HEK293T (cell line): ENCODE measurements at regions not wholly inside any gene's neighbourhood (a gene's known extent, or its start where the extent isn't known, plus 50 kb on each side); places are given as distances from the start of the nearest gene placed in this dataset.

ENCODE experiments used
- FOXM1 ChIP-seq: fragments of 450-650 bp; IDR thresholded peaks from 2 replicates; pipeline ENCODE4 v1.6.1; 2017; ENCODE audit warnings: mild to moderate bottlenecking, borderline replicate concordance
- TARDBP ChIP-seq: fragments of 450-650 bp; IDR thresholded peaks from 2 replicates; pipeline ENCODE4 v1.6.1; 2016

DNA sequence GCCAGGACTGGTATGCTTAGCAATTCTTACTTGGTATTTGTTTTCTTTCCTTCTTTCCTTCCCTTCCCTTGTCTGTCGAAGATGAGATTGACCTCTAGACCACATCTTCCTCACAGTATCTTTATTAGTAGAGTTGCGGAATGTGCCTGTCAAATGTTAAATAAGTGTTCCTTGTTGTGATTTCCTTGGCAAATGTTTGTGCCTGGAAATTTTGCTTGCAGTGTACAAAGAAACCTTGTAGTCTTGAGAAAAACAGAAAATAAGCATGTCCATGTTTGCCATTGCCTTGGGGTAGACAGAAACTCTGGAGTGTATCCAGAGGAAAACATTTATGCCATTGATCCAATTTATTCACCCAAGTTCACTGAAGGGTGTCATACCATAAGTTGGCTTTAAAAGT, 79.5 kb upstream of the ZNF385D start:
- no peak for TF ChIP-seq TARDBP
- TF ChIP-seq FOXM1 = no peak
